Neural progenitor cell (in vitro differentiated cells): ENCODE measurements at regions not wholly inside any gene's neighbourhood (a gene's known extent, or its start where the extent isn't known, plus 50 kb on each side); places are given as distances from the start of the nearest gene placed in this dataset.

Experiments
- EZH2 ChIP-seq: fragments of 200-600 bp; sonication (generic); IDR thresholded peaks from 2 replicates; pipeline ENCODE4 v1.6.1; 2017; ENCODE audit warnings: antibody characterized with exemption, mild to moderate bottlenecking, moderate library complexity
- EZH2phosphoT487 ChIP-seq: fragments of 200-600 bp; sonication (generic); IDR thresholded peaks from 2 replicates; pipeline ENCODE4 v1.6.1; 2017; ENCODE audit warnings: antibody characterized with exemption
- TF ChIP-seq, protein P1 (sequence below): fragments of 200-600 bp; sonication (generic); IDR thresholded peaks from 2 replicates; pipeline ENCODE4 v1.5.1; 2017; ENCODE audit warnings: antibody characterized with exemption, mild to moderate bottlenecking

GRCh38 chr22:48627966-48628365, 1199.7 kb downstream of the BRD1 start:
- TF ChIP-seq, protein P1, sequence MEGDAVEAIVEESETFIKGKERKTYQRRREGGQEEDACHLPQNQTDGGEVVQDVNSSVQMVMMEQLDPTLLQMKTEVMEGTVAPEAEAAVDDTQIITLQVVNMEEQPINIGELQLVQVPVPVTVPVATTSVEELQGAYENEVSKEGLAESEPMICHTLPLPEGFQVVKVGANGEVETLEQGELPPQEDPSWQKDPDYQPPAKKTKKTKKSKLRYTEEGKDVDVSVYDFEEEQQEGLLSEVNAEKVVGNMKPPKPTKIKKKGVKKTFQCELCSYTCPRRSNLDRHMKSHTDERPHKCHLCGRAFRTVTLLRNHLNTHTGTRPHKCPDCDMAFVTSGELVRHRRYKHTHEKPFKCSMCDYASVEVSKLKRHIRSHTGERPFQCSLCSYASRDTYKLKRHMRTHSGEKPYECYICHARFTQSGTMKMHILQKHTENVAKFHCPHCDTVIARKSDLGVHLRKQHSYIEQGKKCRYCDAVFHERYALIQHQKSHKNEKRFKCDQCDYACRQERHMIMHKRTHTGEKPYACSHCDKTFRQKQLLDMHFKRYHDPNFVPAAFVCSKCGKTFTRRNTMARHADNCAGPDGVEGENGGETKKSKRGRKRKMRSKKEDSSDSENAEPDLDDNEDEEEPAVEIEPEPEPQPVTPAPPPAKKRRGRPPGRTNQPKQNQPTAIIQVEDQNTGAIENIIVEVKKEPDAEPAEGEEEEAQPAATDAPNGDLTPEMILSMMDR: no peak
- TF ChIP-seq EZH2 (no peak), EZH2phosphoT487 (no peak)
